ENCODE measurements at regions not wholly inside any gene's neighbourhood (a gene's known extent, or its start where the extent isn't known, plus 50 kb on each side); places are given as distances from the start of the nearest gene placed in this dataset.

- DNase-seq (ENCODE audit: extremely low read depth, low read depth) = no peak
- no peak overlapping the region for H3K4me3 ChIP-seq (replicated peaks; ENCODE audit: low read depth, low read length)
- TF ChIP-seq CTCF (IDR thresholded peaks at IDR 0.05; ENCODE audit: low read depth, low read length, missing control alignments) = no peak
Observed at GRCh38 chr9:26301659-26302058, 590.9 kb downstream of the CAAP1 start.

- H3K4me3 ChIP-seq (replicated peaks; ENCODE audit: low read depth, low read length) = no peak overlapping the region
- no peak for TF ChIP-seq CTCF (IDR thresholded peaks at IDR 0.05; ENCODE audit: low read depth, low read length, missing control alignments)
- no peak for DNase-seq (ENCODE audit: extremely low read depth, low read depth)
Observed at GRCh38 chr9:26301046-26301445, 591.6 kb downstream of the CAAP1 start.

- H3K4me3 ChIP-seq (replicated peaks; ENCODE audit: low read depth, low read length) = no peak overlapping the region
- no peak for TF ChIP-seq CTCF (IDR thresholded peaks at IDR 0.05; ENCODE audit: low read depth, low read length, missing control alignments)
- no peak for DNase-seq (ENCODE audit: extremely low read depth, low read depth)
Observed at GRCh38 chr9:26296910-26297572, 595.6 kb downstream of the CAAP1 start.

- H3K4me3 ChIP-seq (replicated peaks; ENCODE audit: low read depth, low read length) = no peak overlapping the region
- DNase-seq (ENCODE audit: extremely low read depth, low read depth) = no peak
- TF ChIP-seq CTCF (IDR thresholded peaks at IDR 0.05; ENCODE audit: low read depth, low read length, missing control alignments) = no peak
Observed at GRCh38 chr9:26292943-26293342, 599.7 kb downstream of the CAAP1 start.

- no peak for DNase-seq (ENCODE audit: extremely low read depth, low read depth)
- TF ChIP-seq CTCF (IDR thresholded peaks at IDR 0.05; ENCODE audit: low read depth, low read length, missing control alignments) = no peak
- H3K4me3 ChIP-seq (replicated peaks; ENCODE audit: low read depth, low read length) = no peak overlapping the region
Observed at GRCh38 chr9:26271495-26272122, 593.4 kb upstream of the TUSC1 start.

- no peak overlapping the region for H3K4me3 ChIP-seq (replicated peaks; ENCODE audit: low read depth, low read length)
- no peak for TF ChIP-seq CTCF (IDR thresholded peaks at IDR 0.05; ENCODE audit: low read depth, low read length, missing control alignments)
- DNase-seq (ENCODE audit: extremely low read depth, low read depth) = no peak
Observed at GRCh38 chr9:26266146-26266793, 588.0 kb upstream of the TUSC1 start.

All from HFF-Myc (cell line).